HFFc6 (cell line): ENCODE measurements at regions not wholly inside any gene's neighbourhood (a gene's known extent, or its start where the extent isn't known, plus 50 kb on each side); places are given as distances from the start of the nearest gene placed in this dataset.

ENCODE experiments used
- DNase-seq: peaks from one replicate; pipeline ENCODE4 v3.0.0-alpha.2; 2018
- H3K27ac Mint-ChIP-seq: 2 replicates; pipeline ENCODE4 v1.8.0; 2020; ENCODE audit warnings: mild to moderate bottlenecking, mixed read lengths
- H3K27me3 Mint-ChIP-seq: 2 replicates; pipeline ENCODE4 v1.8.0; 2021; ENCODE audit warnings: mild to moderate bottlenecking, moderate library complexity, mixed read lengths; ENCODE audit not compliant: insufficient read depth
- H3K36me3 Mint-ChIP-seq: 2 replicates; pipeline ENCODE4 v1.8.0; 2021; ENCODE audit warnings: low read depth, mixed read lengths
- H3K4me1 Mint-ChIP-seq: 2 replicates; pipeline ENCODE4 v1.8.0; 2020; ENCODE audit warnings: low read depth, mixed read lengths
- H3K4me3 Mint-ChIP-seq: 2 replicates; pipeline ENCODE4 v1.8.0; 2020; ENCODE audit warnings: mild to moderate bottlenecking, moderate library complexity, mixed read lengths
- H3K9me3 Mint-ChIP-seq: 2 replicates; pipeline ENCODE4 v1.8.0; 2020; ENCODE audit warnings: mild to moderate bottlenecking, mixed read lengths
- TF ChIP-seq, protein P1 (sequence below): fragments of 200-600 bp; sonication (generic); IDR thresholded peaks from 2 replicates; pipeline ENCODE4 v1.5.0; 2021; ENCODE audit warnings: antibody characterized with exemption, mild to moderate bottlenecking

- DNase-seq = no peak
- Mint-ChIP-seq H3K27ac (peak overlapping the region; percentile 63), H3K27me3 (no peaks in the 10 kb centered on the region), H3K36me3 (peaks cover 26% of the 10 kb centered on the region), H3K9me3 (no peaks in the 10 kb centered on the region; the same call in none of the 2 replicates), H3K4me1 (peaks cover 90% of the 10 kb centered on the region), H3K4me3 (peak overlapping the region; percentile 32)
- TF ChIP-seq, protein P1, sequence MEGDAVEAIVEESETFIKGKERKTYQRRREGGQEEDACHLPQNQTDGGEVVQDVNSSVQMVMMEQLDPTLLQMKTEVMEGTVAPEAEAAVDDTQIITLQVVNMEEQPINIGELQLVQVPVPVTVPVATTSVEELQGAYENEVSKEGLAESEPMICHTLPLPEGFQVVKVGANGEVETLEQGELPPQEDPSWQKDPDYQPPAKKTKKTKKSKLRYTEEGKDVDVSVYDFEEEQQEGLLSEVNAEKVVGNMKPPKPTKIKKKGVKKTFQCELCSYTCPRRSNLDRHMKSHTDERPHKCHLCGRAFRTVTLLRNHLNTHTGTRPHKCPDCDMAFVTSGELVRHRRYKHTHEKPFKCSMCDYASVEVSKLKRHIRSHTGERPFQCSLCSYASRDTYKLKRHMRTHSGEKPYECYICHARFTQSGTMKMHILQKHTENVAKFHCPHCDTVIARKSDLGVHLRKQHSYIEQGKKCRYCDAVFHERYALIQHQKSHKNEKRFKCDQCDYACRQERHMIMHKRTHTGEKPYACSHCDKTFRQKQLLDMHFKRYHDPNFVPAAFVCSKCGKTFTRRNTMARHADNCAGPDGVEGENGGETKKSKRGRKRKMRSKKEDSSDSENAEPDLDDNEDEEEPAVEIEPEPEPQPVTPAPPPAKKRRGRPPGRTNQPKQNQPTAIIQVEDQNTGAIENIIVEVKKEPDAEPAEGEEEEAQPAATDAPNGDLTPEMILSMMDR = no peak
These were observed 281.1 kb downstream of the MRPL39 start for GRCh38 chr21:25326181-25326580.

DNA sequence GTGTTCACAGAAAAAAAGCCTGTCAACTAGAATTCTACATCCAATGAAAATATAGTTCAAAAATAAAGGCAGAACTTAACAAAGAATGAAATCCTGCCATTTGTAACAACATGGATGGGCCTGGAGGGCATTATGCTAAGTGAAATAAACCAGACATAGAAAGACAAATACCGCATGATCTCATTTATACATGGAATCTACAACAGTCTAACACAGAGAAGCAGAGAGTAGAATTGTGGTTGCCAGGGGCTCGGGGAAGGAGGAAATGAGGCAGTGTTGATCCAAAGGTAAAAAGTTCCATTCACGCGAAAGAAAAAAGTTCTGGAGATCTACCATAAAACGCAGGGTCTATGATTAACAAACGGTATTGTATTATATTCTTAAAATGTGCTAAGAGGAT is 282.6 kb downstream of the MRPL39 start:
- peak overlapping the region; percentile 69 for H3K27ac Mint-ChIP-seq
- H3K9me3 Mint-ChIP-seq = no peaks in the 10 kb centered on the region; the same call in none of the 2 replicates
- peak overlapping the region; percentile 2; the same call in 1 of the 2 replicates for H3K4me3 Mint-ChIP-seq
- no peaks in the 10 kb centered on the region for H3K27me3 Mint-ChIP-seq
- TF ChIP-seq, protein P1 = no peak
- peaks cover 16% of the 10 kb centered on the region for H3K36me3 Mint-ChIP-seq
- DNase-seq = no peak
- peaks cover 82% of the 10 kb centered on the region for H3K4me1 Mint-ChIP-seq

GRCh38 chr21:25323356-25323949 is 283.8 kb downstream of the MRPL39 start:
- Mint-ChIP-seq H3K27ac (peak overlapping the region; percentile 67), H3K27me3 (no peaks in the 10 kb centered on the region), H3K9me3 (no peaks in the 10 kb centered on the region; the same call in none of the 2 replicates), H3K4me1 (peaks cover 77% of the 10 kb centered on the region), H3K4me3 (no peak overlapping the region; the same call in 1 of the 2 replicates), H3K36me3 (peaks cover 16% of the 10 kb centered on the region)
- DNase-seq = no peak
- TF ChIP-seq, protein P1 = no peak

GRCh38 chr21:25314247-25314646 is 293.0 kb downstream of the MRPL39 start:
- peaks cover 3% of the 10 kb centered on the region; the same call in 1 of the 2 replicates for H3K27me3 Mint-ChIP-seq
- H3K36me3 Mint-ChIP-seq = peaks cover 12% of the 10 kb centered on the region
- peak overlapping the region; percentile 84 for H3K4me3 Mint-ChIP-seq
- DNase-seq = no peak
- peak overlapping the region; percentile 76 for H3K27ac Mint-ChIP-seq
- H3K9me3 Mint-ChIP-seq = peaks cover 15% of the 10 kb centered on the region; the same call in 1 of the 2 replicates
- peaks cover 56% of the 10 kb centered on the region for H3K4me1 Mint-ChIP-seq
- TF ChIP-seq, protein P1 = 0 out of 2 replicates have a peak, but pooled peaks have one; percentile 5

DNA sequence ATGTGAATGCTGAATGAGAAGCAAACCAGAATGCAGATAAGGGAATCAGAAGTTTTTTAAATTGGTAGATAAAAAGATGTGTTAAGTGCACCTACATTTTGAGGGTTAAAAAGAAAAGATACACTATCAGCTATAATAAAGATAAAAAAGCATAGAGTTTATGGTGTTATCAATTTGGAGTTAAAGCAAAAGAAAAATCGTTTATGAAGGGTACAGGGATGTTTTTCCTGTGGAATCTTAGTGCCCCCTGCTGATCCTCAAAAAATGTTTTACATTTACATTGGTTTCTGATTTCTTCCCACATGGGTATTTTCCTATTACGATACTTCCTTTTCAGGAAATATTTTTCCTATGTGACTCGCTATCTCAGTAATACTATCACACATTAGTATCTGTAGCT is 293.5 kb downstream of the MRPL39 start:
- peaks cover 16% of the 10 kb centered on the region for H3K36me3 Mint-ChIP-seq
- DNase-seq = peak; percentile 27
- H3K4me1 Mint-ChIP-seq = peaks cover 52% of the 10 kb centered on the region
- TF ChIP-seq, protein P1 = peak; percentile 77
- H3K27ac Mint-ChIP-seq = peak overlapping the region; percentile 76
- H3K9me3 Mint-ChIP-seq = peaks cover 19% of the 10 kb centered on the region; the same call in 1 of the 2 replicates
- H3K27me3 Mint-ChIP-seq = peaks cover 3% of the 10 kb centered on the region; the same call in 1 of the 2 replicates
- H3K4me3 Mint-ChIP-seq = peak overlapping the region; percentile 84
